ENCODE measurements at regions not wholly inside any gene's neighbourhood (a gene's known extent, or its start where the extent isn't known, plus 50 kb on each side); places are given as distances from the start of the nearest gene placed in this dataset.

DNA sequence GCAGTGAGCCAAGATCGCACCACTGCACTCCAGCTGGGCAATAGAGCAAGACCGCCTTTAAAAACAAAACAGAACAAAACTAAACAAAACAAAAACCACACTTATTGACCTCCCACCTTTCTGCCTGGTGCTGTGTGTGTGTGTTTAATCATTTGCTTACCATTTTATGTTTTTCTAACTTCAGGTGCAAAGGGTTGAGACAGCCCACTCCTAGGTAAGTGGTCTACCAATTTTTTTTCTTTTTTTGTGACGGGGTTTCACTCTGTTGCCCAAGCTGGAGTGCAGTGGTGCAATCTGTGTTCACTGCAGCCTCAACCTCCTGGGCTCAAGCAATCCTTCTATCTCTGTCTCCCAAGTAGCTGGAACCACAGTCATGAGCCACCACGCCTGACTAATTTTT is 65.8 kb downstream of the SALL1 start:
- Mint-ChIP-seq H3K9me3 (no peaks in the 10 kb centered on the region), H3K27ac (no peak overlapping the region), H3K4me1 (ENCODE audit: low read depth) (no peaks in the 10 kb centered on the region), H3K4me3 (no peak overlapping the region), H3K36me3 (ENCODE audit: low read depth) (no peaks in the 10 kb centered on the region), H3K27me3 (no peaks in the 10 kb centered on the region)
- ATAC-seq (no peak), DNase-seq (no peak)
- TF ChIP-seq CTCF (IDR thresholded peaks at IDR 0.05): no peak
- intact Hi-C loops (cut with micrococcal nuclease): no loop called here
- POLR2A ChIA-PET: no interaction called here
- CTCF ChIA-PET: no interaction called here

DNA sequence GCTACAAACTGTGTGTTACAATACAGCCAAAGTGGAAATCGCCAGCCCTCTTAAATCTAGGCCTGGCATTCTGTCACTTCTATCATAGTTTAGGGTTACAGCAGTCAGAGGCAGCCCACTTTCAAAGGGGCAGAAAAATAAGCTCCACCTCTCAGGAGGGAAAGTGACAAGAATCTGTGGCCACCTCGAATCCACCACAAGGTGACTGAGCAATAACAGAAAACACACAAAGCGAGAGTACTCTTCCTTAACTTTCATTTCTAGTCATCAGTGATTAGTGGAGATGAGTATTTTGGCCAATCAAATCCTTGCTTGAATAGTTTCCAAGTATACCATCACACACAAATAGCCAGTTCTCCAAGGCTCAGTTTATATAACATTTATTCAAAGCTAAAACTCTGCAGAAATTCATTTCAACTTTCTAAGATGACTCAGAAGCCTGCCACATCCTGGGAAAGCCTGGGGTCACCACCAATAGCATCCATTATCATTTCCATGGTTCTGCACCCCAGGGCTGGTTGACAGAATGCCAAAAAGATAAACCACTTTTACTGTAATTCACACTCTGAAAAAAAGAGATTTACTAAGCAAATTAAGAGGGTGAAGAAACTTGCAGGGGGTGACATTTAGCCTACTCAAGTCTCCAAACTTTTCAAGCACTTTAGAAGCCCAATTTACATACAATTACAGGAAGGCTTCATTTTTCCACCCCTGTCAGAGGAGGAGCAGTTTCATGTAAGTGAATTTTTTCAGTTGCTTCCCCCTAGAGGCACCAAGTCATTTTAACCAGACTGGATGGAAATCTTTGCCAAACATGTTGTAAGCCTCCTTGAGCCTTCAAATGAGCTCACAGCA is 66.8 kb downstream of the SALL1 start:
- CTCF ChIA-PET: no interaction called here
- no peak for TF ChIP-seq CTCF (IDR thresholded peaks at IDR 0.05)
- ATAC-seq: no peak
- Mint-ChIP-seq H3K36me3 (ENCODE audit: low read depth) (no peaks in the 10 kb centered on the region), H3K4me1 (ENCODE audit: low read depth) (no peaks in the 10 kb centered on the region), H3K27me3 (no peaks in the 10 kb centered on the region), H3K9me3 (no peaks in the 10 kb centered on the region), H3K4me3 (no peak overlapping the region), H3K27ac (no peak overlapping the region)
- POLR2A ChIA-PET: no interaction called here
- DNase-seq: no peak
- intact Hi-C loops (cut with micrococcal nuclease): no loop called here

DNA sequence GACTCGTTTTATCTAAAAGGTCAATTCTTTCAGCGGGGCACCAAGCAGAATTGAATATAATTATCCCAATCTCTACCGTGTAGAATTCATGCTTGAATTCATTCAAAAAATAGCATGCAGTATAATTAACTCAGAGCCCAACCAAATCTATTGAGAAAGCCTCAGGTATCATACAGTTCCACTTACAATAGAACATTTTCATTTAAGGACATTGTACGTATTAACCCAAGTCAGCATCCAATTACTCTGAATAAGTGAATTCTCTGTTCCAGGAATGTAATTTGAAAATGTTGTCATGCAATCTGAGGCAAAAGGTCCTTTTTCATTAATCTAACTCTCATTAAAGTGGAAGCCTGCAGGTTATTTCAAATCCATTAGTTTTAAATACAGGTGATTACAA is 78.5 kb downstream of the SALL1 start:
- Mint-ChIP-seq H3K9me3 (no peaks in the 10 kb centered on the region), H3K4me1 (ENCODE audit: low read depth) (no peaks in the 10 kb centered on the region), H3K36me3 (ENCODE audit: low read depth) (no peaks in the 10 kb centered on the region), H3K27me3 (peaks cover 2% of the 10 kb centered on the region), H3K27ac (no peak overlapping the region), H3K4me3 (no peak overlapping the region)
- DNase-seq (no peak), ATAC-seq (no peak)
- ChIA-PET CTCF (no interaction called here), POLR2A (no interaction called here)
- no peak for TF ChIP-seq CTCF (IDR thresholded peaks at IDR 0.05)
- intact Hi-C loops (cut with micrococcal nuclease): no loop called here

DNA sequence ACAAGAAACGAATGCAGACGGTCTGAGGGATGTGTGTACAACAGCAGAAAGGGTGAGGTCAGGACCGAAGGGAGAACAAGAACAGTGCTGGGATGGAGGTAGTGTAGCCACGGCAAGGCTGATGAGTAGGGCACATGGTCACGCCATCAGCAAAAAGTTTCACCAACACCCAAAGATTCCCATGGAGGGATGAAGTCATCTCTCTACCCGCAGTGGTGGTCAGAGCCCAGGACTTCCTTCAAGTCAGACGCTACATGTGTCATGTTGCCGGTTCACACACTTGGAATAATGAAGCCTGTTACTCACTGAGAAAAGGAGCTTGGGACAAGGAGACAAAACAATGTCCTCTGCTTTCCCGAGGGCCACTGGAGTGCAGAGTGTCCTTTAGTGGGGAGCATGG is 79.7 kb downstream of the SALL1 start:
- no peak for ATAC-seq
- H3K27ac Mint-ChIP-seq: no peak overlapping the region
- no peak for DNase-seq
- no peaks in the 10 kb centered on the region for H3K36me3 Mint-ChIP-seq (ENCODE audit: low read depth)
- TF ChIP-seq CTCF (IDR thresholded peaks at IDR 0.05): no peak
- H3K4me3 Mint-ChIP-seq: no peak overlapping the region
- intact Hi-C loops (cut with micrococcal nuclease): no loop called here
- no peaks in the 10 kb centered on the region for H3K9me3 Mint-ChIP-seq
- CTCF ChIA-PET: interaction anchor here (1.3 kb wide), 1 partner anchor 15 kb away, joined by 4 read pairs; no protein-coding TSS in a partner anchor
- H3K27me3 Mint-ChIP-seq: peaks cover 2% of the 10 kb centered on the region
- H3K4me1 Mint-ChIP-seq (ENCODE audit: low read depth): no peaks in the 10 kb centered on the region
- POLR2A ChIA-PET: no interaction called here

DNA sequence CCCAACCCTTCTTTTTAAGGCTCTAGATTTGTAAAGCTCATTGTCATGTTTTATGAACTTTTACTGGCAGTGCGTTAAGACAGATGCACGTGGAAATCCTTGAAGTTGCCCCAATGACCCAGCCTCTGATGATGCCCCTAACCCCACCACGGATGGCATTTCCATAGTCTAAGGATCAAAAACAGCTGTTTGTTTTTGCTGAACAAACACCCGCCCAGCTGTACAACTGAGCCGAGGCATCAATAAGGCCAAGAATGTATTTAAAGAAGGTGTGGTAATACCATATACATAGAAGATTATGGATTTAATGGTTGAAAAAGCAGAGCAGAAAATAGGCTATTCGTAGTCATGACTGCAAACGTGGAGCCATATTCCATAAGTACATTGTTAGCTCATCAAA is 83.7 kb downstream of the SALL1 start:
- intact Hi-C loops (cut with micrococcal nuclease): no loop called here
- no peak overlapping the region for H3K27ac Mint-ChIP-seq
- TF ChIP-seq CTCF (IDR thresholded peaks at IDR 0.05): no peak
- no peaks in the 10 kb centered on the region for H3K27me3 Mint-ChIP-seq
- no peak for DNase-seq
- no peak for ATAC-seq
- CTCF ChIA-PET: interaction anchor here (1.2 kb wide), 1 partner anchor 26 kb away, joined by 3 read pairs; no protein-coding TSS in a partner anchor
- no peaks in the 10 kb centered on the region for H3K36me3 Mint-ChIP-seq (ENCODE audit: low read depth)
- H3K4me3 Mint-ChIP-seq: no peak overlapping the region
- H3K9me3 Mint-ChIP-seq: no peaks in the 10 kb centered on the region
- H3K4me1 Mint-ChIP-seq (ENCODE audit: low read depth): no peaks in the 10 kb centered on the region
- POLR2A ChIA-PET: no interaction called here

All from activated CD8-positive, alpha-beta T cell treated with anti-CD3 and anti-CD28 coated beads for 36 hours (primary cell).